Trophoblast cell (in vitro differentiated cells and primary cell): ENCODE measurements at regions not wholly inside any gene's neighbourhood (a gene's known extent, or its start where the extent isn't known, plus 50 kb on each side); places are given as distances from the start of the nearest gene placed in this dataset.

Experiments
- DNase-seq, 2 donors: peaks; one replicate each; pipeline ENCODE4 v3.0.0-alpha.2; 2016
- H2AFZ ChIP-seq: 2 replicates; pipeline ENCODE4 v1.6.1; 2013; ENCODE audit warnings: low read length, moderate library complexity, mild to moderate bottlenecking; ENCODE audit not compliant: insufficient read depth, poor library complexity
- H2AK5ac ChIP-seq: 2 replicates; pipeline ENCODE4 v1.6.1; 2013; ENCODE audit warnings: mild to moderate bottlenecking, low read length
- H2BK120ac ChIP-seq: 2 replicates; pipeline ENCODE4 v1.6.1; 2013; ENCODE audit warnings: low read length, mild to moderate bottlenecking, moderate library complexity; ENCODE audit not compliant: insufficient read depth, poor library complexity
- H2BK12ac ChIP-seq: 2 replicates; pipeline ENCODE4 v1.6.1; 2013; ENCODE audit warnings: mild to moderate bottlenecking, low read length, moderate library complexity
- H2BK5ac ChIP-seq: 2 replicates; pipeline ENCODE4 v1.6.1; 2013; ENCODE audit warnings: low read length, low read depth, moderate library complexity, mild to moderate bottlenecking; ENCODE audit not compliant: poor library complexity
- H3K14ac ChIP-seq: 2 replicates; pipeline ENCODE4 v1.6.1; 2013; ENCODE audit warnings: mild to moderate bottlenecking, low read length
- H3K18ac ChIP-seq: 2 replicates; pipeline ENCODE4 v1.6.1; 2013; ENCODE audit warnings: mild to moderate bottlenecking, low read length
- H3K23ac ChIP-seq: 2 replicates; pipeline ENCODE4 v1.6.1; 2013; ENCODE audit warnings: low read length
- H3K27ac ChIP-seq: 2 replicates; pipeline ENCODE4 v1.5.1; 2013; ENCODE audit warnings: low read depth, mild to moderate bottlenecking, inconsistent platforms, low read length, moderate library complexity
- H3K27me3 ChIP-seq: 2 replicates; pipeline ENCODE4 v1.6.1; 2013; ENCODE audit warnings: inconsistent platforms, mild to moderate bottlenecking, low read length, moderate library complexity; ENCODE audit not compliant: insufficient read depth
- H3K36me3 ChIP-seq, 2 experiments: 1 replicate in 1 of 2; 2 replicates in 1 of 2; pipeline ENCODE4 v1.6.1; 2013; ENCODE audit warnings: low read length in 2 of 2, mild to moderate bottlenecking in 2 of 2, moderate library complexity in 1 of 2; ENCODE audit not compliant: insufficient read depth in 2 of 2, control insufficient read depth in 1 of 2
- H3K4ac ChIP-seq: 2 replicates; pipeline ENCODE4 v1.6.1; 2013; ENCODE audit warnings: low read depth, mild to moderate bottlenecking, low read length, moderate library complexity
- H3K4me1 ChIP-seq, 2 experiments: 1 replicate in 1 of 2; 2 replicates in 1 of 2; pipeline ENCODE4 v1.6.1; 2013; ENCODE audit warnings: low read length in 2 of 2, mild to moderate bottlenecking in 2 of 2, moderate library complexity in 1 of 2; ENCODE audit not compliant: insufficient read depth in 2 of 2, control insufficient read depth in 1 of 2
- H3K4me2 ChIP-seq: 2 replicates; pipeline ENCODE4 v1.6.1; 2013; ENCODE audit warnings: inconsistent platforms, mild to moderate bottlenecking, low read length, moderate library complexity
- H3K4me3 ChIP-seq: 2 replicates; pipeline ENCODE4 v1.5.1; 2013; ENCODE audit warnings: mild to moderate bottlenecking, low read depth, low read length, inconsistent platforms
- H3K79me1 ChIP-seq: one replicate; pipeline ENCODE4 v1.6.1; 2013; ENCODE audit warnings: low read length
- H3K79me2 ChIP-seq: 2 replicates; pipeline ENCODE4 v1.6.1; 2013; ENCODE audit warnings: low read length, mild to moderate bottlenecking; ENCODE audit not compliant: control insufficient read depth, insufficient read depth, poor library complexity
- H3K9ac ChIP-seq: 2 replicates; pipeline ENCODE4 v1.6.1; 2013; ENCODE audit warnings: mild to moderate bottlenecking, low read length
- H3K9me3 ChIP-seq: 2 replicates; pipeline ENCODE4 v1.6.1; 2013; ENCODE audit warnings: low read depth, mild to moderate bottlenecking, control low read depth, inconsistent platforms, low read length; ENCODE audit not compliant: insufficient read depth
- H4K12ac ChIP-seq: 2 replicates; pipeline ENCODE4 v1.6.1; 2013; ENCODE audit warnings: low read depth, mild to moderate bottlenecking, low read length, moderate library complexity
- H4K8ac ChIP-seq: 2 replicates; pipeline ENCODE4 v1.6.1; 2013; ENCODE audit warnings: low read depth, mild to moderate bottlenecking, low read length, moderate library complexity
- H4K91ac ChIP-seq: one replicate; pipeline ENCODE4 v1.6.1; 2013; ENCODE audit warnings: low read depth, mild to moderate bottlenecking, low read length, moderate library complexity
- WGBS: extraction: QIAGEN DNeasy Blood & Tissue Kit; methylation state at CpG from one replicate; pipeline ENCODE4 v1.1.7; 2013; ENCODE audit warnings: missing lambda C conversion rate; ENCODE audit not compliant: insufficient read length, insufficient coverage; ENCODE audit errors: extremely low coverage; 5-methylcytosine and 5-hydroxymethylcytosine counted together

DNA sequence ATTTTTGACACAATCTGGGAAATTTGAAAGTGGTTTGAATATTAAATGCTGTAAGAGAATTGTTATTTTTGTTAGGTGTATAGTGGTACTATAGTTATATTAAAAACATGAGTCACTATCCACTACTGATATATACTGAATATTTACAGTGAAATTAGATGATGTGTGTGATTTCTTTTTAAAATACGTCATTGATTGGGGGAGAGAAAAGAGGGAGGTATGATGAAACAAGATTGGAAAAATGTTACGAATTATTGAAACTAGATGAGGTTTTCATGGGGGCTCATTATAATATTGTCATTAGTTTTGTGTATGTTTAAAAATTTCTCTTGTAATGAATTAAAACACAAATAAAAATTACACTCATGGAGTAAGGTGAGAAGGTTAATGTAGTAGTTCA, 571.4 kb downstream of the HTR7 start:
- no CpG with 5 or more reads among the region's 2 CpGs for WGBS
- Histone ChIP-seq H3K79me1 (peaks cover 2% of the 10 kb centered on the region), H3K4me2 (no peak overlapping the region), H4K12ac (no peak overlapping the region), H2BK120ac (no peak overlapping the region), H3K4ac (no peak overlapping the region), H4K91ac (no peak overlapping the region), H3K27me3 (no peaks in the 10 kb centered on the region), H3K14ac (no peak overlapping the region), H3K36me3 (no peaks in the 10 kb centered on the region), H2AFZ (no peak overlapping the region), H3K18ac (no peak overlapping the region), H3K23ac (no peak overlapping the region), H3K27ac (no peak overlapping the region), H2AK5ac (no peak overlapping the region), H3K9me3 (no peaks in the 10 kb centered on the region), H3K9ac (no peak overlapping the region), H2BK12ac (no peak overlapping the region), H4K8ac (no peak overlapping the region), H2BK5ac (no peak overlapping the region), H3K4me1 (peaks cover 1 to 2% of the 10 kb centered on the region in 2 experiments), H3K79me2 (no peaks in the 10 kb centered on the region), H3K4me3 (no peak overlapping the region)
- DNase-seq: no peak

DNA sequence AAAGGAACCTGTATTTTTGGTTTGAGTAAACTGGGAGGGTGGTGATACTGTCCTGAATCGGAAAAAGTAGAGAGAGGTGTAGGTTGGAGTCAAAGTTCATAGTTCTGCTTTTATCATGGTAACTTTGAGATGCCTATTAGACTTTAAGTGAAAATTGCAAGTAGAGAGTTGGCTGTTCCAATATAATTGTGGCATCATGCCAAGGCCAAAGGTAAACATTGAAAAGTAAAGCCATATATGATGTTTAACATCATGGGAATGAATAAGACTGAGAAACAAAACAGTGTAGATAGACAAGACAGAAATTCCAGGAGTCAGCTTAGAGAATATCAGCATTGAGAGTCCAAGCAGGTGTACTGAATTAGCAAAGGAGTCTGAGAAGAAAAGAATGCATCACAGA, 570.9 kb downstream of the HTR7 start:
- H3K4me2 ChIP-seq: no peak overlapping the region
- no peak overlapping the region for H3K23ac ChIP-seq
- no peak for DNase-seq
- H4K91ac ChIP-seq: no peak overlapping the region
- H2BK120ac ChIP-seq: no peak overlapping the region
- no peak overlapping the region for H3K27ac ChIP-seq
- H3K9ac ChIP-seq: no peak overlapping the region
- H3K79me2 ChIP-seq: no peaks in the 10 kb centered on the region
- H4K12ac ChIP-seq: no peak overlapping the region
- H2AK5ac ChIP-seq: no peak overlapping the region
- no peak overlapping the region for H3K4me3 ChIP-seq
- H3K79me1 ChIP-seq: peaks cover 2% of the 10 kb centered on the region
- H3K4me1 ChIP-seq: peaks cover 1 to 2% of the 10 kb centered on the region in 2 experiments
- H2AFZ ChIP-seq: no peak overlapping the region
- H3K4ac ChIP-seq: no peak overlapping the region
- H3K18ac ChIP-seq: no peak overlapping the region
- H3K14ac ChIP-seq: no peak overlapping the region
- no peaks in the 10 kb centered on the region for H3K9me3 ChIP-seq
- no peaks in the 10 kb centered on the region for H3K27me3 ChIP-seq
- no peak overlapping the region for H2BK5ac ChIP-seq
- H4K8ac ChIP-seq: no peak overlapping the region
- H2BK12ac ChIP-seq: no peak overlapping the region
- no CpG with 5 or more reads among the region's 1 CpG for WGBS
- H3K36me3 ChIP-seq: no peaks in the 10 kb centered on the region

DNA sequence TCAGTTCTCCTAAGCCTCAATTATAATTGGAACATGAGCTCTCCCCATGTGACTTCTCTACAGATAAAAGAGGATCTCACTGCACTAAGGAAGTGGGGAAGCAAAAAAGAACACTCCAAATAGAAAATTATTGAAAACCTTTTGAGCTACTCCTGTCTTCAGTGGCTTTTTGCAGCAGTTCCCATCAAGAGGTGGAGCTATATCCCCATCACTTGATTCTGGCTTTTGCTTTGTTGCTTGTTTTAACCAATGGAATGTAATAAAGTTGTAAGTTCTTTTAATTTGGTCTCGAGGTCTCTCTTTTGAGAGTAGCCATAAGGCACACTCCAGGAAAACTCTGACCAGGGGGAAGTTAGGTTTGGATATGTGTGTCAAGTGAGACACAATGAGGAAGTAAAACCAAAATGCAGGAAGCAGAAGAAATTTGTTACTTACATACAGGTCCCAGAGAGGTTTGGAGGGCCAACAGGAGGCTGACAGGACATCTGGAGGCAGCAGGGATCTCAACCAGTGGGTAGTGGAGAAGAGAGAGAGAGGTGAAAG, 569.4 kb downstream of the HTR7 start:
- Histone ChIP-seq H3K14ac (no peak overlapping the region), H2BK12ac (peak overlapping the region; percentile 68), H3K9me3 (no peaks in the 10 kb centered on the region), H3K9ac (no peak overlapping the region), H3K27me3 (no peaks in the 10 kb centered on the region), H4K12ac (no peak overlapping the region), H3K79me1 (peaks cover 2% of the 10 kb centered on the region), H3K4ac (no peak overlapping the region), H3K18ac (no peak overlapping the region), H3K4me1 (peaks cover 1 to 2% of the 10 kb centered on the region in 2 experiments), H4K8ac (peak overlapping the region; percentile 11), H2AK5ac (no peak overlapping the region), H3K36me3 (no peaks in the 10 kb centered on the region), H4K91ac (no peak overlapping the region), H3K23ac (no peak overlapping the region), H3K27ac (no peak overlapping the region), H3K4me2 (no peak overlapping the region), H2BK120ac (no peak overlapping the region), H3K4me3 (no peak overlapping the region), H2AFZ (no peak overlapping the region), H2BK5ac (no peak overlapping the region), H3K79me2 (no peaks in the 10 kb centered on the region)
- WGBS: no CpG with 5 or more reads among the region's 1 CpG
- DNase-seq: peak in 1 of 2 donors; percentile 12

DNA sequence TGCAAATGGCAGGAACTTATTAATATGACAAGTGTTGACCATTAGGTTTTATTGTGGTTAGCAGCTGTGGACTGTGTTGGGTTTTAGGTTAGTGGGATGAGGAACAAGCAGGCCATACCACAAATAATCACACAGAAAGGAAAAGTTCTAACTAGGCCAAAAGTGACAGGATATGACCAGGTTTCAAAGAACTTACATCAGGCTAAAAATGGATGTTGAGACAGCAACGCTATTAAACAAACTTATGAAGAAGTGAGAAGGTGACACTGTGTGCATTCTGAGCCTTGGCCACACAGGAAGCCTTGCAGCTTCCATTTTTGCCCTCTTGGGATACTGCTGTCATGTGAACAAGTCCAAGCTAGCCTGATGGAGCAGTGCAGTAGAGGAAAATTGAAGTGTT, 568.8 kb downstream of the HTR7 start:
- Histone ChIP-seq H2BK120ac (no peak overlapping the region), H3K27me3 (no peaks in the 10 kb centered on the region), H3K23ac (no peak overlapping the region), H3K79me1 (peaks cover 2% of the 10 kb centered on the region), H2AK5ac (no peak overlapping the region), H2BK12ac (no peak overlapping the region), H3K4me3 (no peak overlapping the region), H3K9ac (no peak overlapping the region), H3K36me3 (no peaks in the 10 kb centered on the region), H3K27ac (no peak overlapping the region), H4K12ac (no peak overlapping the region), H3K18ac (no peak overlapping the region), H3K4me1 (peaks cover 1 to 2% of the 10 kb centered on the region in 2 experiments), H3K79me2 (no peaks in the 10 kb centered on the region), H3K4me2 (no peak overlapping the region), H3K9me3 (no peaks in the 10 kb centered on the region), H3K14ac (no peak overlapping the region), H4K91ac (no peak overlapping the region), H3K4ac (no peak overlapping the region), H4K8ac (no peak overlapping the region), H2BK5ac (no peak overlapping the region), H2AFZ (no peak overlapping the region)
- WGBS: no CpG with 5 or more reads among the region's 1 CpG
- DNase-seq: no peak
